HG02870 (cell line): ENCODE measurements at regions not wholly inside any gene's neighbourhood (a gene's known extent, or its start where the extent isn't known, plus 50 kb on each side); places are given as distances from the start of the nearest gene placed in this dataset.

ENCODE experiments used
- ATAC-seq: cut with Tn5 transposase; IDR thresholded peaks from one replicate; pipeline ENCODE4 v1.9.1; 2021; ENCODE audit warnings: mild to moderate bottlenecking, moderate library complexity; ENCODE audit not compliant: unreplicated experiment

GRCh38 chr5:159385536-159385935 is 55.2 kb upstream of the IL12B start:
- no peak for ATAC-seq

DNA sequence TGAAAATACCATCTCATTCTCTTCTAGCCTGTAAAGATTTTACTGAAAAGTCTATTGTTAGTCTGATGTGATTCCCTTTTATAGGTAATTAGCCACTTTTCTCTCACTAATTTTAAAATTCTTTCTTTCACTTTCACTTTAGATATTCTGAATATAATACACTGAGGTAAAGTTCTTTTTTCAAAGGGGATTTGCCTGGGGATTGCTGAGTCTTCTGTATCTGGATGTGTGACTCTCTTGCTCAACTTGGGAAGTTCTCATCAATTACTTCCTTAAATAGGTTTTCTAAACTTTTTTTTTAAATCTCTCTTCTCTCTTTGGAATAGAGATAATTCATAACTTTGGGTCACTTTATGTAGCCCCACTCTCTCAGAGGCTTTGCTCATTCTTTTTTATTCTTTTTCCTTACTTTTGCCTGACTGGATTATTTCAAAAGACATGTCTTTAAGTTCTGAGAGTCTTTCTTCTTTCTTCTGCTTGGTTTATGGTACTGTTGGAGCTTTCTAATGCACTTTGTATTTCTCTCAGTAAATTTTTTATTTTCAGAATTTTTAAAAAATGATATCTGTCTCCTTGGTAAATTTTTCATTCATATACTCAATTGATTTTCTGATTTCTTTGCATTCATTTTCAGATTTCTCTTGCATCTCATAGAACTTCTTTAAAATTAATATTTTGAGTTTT is 55.9 kb upstream of the IL12B start:
- ATAC-seq = no peak

GRCh38 chr5:159392871-159393270 is 62.6 kb upstream of the IL12B start:
- ATAC-seq = no peak

- no peak for ATAC-seq
Measured at GRCh38 chr5:159393854-159394274, 63.6 kb upstream of the IL12B start.

DNA sequence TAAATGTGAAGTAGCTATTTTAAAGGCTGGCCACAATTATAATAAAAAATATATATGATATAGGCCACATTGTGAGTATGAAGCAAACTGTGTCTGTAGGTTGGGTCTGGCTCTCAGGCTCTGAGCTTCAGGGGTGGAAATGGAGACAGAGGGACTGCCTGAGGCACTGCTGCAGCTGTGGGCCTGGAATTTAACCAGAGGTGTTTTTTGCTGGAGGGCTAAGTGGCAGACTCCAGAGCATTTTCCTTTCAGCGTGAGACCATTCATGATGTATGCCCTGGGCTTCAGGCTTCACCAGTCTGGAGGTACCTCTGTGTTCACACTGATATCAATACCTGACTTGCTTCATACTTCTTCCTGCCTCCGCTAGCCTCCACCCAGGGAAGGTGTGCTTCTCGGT is 64.9 kb upstream of the IL12B start:
- no peak for ATAC-seq

DNA sequence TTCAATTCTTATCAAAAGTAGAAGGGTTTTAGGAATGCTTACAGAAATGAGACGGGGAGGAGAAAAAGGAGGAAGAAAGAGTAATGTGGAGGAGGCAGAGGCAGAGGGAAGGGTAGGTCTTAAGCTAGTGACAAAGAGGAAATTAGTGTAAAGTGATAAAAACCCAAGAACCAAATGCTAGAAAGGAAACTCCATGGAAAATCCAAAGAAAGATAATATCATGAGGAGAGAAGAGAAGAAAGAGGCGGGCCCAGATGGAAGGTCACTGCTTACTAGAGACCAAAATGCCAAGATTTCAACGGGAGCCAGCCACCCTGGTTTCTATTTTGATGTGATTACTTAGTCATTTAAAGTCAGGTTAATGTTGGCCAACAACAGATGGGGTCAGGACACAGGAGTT is 68.6 kb upstream of the IL12B start:
- no peak for ATAC-seq

DNA sequence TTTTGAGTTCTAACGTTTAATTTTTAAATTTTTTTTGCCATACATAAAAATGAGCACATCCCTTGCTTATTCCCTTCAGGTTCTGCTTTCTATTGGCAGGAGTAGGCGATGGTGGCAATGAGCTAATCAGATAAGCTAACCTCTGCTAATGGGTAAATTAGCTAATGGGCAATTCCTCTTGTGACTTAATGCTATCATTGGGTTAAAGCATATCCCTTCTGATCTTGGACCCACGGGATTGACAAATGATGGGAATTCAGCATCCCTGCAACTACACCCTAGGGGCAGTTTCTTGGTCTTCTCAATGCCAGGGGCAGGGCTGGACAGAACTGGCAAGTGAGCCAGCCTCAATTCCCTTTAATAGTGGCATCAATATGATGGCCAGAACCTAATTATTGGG is 70.2 kb upstream of the IL12B start:
- ATAC-seq = no peak

DNA sequence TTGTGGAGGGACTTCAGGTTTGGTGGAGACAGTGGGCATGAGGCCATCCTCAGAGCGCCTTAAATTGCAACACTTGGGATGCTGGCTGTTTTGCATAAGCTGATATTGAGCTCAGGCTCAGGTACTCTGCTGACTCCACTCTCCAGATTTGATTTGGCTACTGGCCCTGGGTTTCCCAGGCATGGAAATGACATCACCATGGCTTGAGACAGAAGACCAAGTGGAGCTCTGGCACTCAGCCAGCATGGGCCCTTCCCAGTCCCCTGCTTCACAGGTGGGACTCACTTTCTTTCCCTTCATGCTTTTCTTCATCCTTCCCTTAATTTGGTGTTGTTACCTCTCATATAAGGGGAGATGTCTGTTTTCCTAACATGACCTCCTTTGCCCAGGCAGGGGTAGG is 72.0 kb upstream of the IL12B start:
- ATAC-seq = no peak

GRCh38 chr5:159402856-159403255 is 72.6 kb upstream of the IL12B start:
- ATAC-seq = no peak

DNA sequence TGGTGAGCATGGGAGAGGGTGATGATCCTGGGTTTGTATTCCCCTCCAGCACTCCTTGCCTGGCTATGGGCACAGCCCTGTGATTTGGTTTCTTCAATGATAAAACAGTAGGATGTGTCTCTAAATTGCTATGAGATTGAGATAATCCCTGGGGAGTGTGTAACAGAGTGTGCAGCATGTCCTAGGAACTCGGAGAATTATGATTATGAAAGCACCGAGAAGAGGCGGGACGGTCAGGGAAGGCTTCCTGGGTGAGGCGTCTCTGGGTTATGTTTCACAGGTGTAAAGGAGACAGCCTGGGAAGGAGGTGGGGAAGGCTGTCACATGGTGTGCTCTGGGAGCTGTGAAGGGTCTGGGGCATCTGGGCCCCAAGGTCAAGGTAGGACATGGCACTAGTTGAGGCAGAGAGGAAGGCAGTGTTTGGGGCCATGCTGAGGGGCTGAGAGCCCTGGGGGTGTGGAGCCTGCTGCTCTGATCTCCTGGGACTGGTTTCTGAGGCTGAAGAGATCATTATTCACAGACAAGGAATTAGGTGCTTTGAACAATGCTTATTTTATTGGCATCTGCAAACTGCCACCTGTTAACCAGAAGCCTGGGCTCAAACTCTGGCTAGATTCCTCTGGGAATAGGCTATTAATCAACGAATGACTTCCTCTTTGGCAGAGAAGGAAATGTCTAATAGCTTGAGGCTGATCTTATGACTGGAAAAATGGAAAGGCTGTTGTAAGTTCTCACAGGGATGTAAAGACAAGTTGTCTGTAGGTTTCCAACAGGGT is 73.8 kb upstream of the IL12B start:
- no peak for ATAC-seq

DNA sequence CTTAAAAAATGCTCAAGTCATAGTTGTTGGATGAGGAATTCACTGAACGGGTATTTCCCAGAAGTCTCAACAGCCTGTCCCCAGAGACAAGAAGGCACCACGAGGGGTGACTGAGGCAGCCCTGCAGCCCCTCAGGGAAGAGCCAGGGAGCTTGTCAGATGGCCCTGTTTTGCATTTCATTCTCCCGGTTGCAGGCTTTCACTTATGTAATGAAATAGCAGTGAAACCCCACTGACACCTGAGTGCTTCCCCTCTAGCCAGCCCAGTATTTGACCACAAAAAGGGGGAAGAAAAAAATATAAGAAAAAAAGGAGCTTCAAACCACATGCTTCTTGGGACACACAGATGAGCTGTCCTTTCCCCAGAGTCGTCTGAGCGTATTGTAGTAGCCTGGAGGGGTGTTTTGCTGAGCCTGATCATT is 75.3 kb upstream of the IL12B start:
- peak; percentile 67 for ATAC-seq

DNA sequence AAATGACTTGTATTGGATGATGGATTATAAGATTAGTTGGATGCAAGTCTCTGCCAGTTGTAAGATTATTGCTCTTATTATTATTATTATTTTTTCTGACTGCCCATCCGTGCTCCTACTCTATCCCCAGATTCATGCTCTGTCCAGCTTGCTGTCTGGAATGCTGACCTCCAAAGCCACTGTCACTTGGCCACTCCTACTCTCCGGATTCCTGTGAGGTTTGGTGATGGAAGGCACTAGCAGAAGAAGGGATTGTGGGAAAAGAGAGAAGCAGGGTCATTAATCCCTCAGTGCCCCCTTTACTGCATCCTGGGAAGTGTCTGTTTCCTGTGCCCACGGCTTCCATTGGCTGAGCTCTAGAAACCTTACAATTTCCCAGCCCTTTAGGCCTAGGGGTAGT is 76.3 kb upstream of the IL12B start:
- no peak for ATAC-seq

GRCh38 chr5:159409801-159410200 is 79.5 kb upstream of the IL12B start:
- ATAC-seq = peak; percentile 69

GRCh38 chr5:159410480-159410879 is 80.2 kb upstream of the IL12B start:
- ATAC-seq = no peak

GRCh38 chr5:159411115-159411514 is 80.8 kb upstream of the IL12B start:
- ATAC-seq = no peak

GRCh38 chr5:159412284-159413046 is 82.2 kb upstream of the IL12B start:
- no peak for ATAC-seq

GRCh38 chr5:159414021-159414420 is 83.7 kb upstream of the IL12B start:
- ATAC-seq = no peak

DNA sequence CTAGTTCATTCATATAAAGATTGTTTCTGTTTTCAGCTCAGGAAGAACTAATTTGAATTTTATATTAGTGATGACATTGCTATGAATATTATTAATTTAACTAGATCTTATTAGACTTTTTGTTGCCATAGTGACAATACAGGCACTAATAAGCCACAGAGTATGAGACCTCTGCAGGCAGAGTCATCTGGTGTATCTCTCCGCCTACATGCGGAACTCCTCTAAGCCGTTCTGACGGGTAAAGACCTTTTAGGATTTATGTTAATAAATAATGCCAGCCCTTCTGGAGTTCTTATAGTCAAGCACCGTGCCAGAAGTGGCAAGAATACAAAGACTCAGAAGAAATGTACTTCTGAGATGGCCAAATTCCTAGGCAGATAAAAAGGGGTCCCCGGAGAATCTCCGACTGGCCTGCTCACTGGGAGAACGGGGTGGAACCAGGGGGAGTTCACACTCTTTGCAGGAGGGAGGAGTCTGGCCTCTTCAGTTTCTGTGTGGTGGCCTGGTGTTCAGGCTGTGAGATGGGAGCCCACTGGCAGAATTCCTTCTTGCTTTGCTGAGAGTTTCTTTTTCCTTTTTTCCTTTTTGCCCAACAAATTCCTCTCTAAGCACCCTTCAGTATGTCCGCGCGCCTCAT is 85.1 kb upstream of the IL12B start:
- no peak for ATAC-seq

DNA sequence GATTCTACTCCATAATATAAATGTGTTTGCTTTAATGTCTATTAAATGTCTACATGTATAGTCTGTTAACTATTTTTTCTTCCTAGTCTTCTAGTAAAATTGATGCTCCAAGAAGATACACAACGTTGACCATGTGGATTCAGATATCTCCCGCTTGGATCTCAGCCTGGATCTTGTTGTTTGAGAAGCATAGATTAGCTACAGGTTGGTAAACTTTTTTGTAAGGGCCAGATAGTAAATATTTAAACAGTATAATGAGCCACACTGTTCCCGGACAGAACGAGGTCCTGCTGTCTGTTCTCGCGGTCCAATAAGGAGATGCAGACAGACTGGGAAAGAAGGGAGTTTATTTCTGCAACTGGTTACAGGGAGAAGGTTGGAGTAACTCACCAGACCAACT is 86.2 kb upstream of the IL12B start:
- ATAC-seq = no peak

GRCh38 chr5:159417170-159417569 is 86.9 kb upstream of the IL12B start:
- ATAC-seq = no peak

- ATAC-seq = no peak
Measured at GRCh38 chr5:159419576-159419975, 89.3 kb upstream of the IL12B start.
